Posterior vena cava (tissue), 2 donors: ENCODE measurements at regions not wholly inside any gene's neighbourhood (a gene's known extent, or its start where the extent isn't known, plus 50 kb on each side); places are given as distances from the start of the nearest gene placed in this dataset.
"Not testable (repeated sequence)": the region's sequence is repeated elsewhere in the genome, so short reads cannot be mapped to it uniquely, and the experiment has no call there.

ENCODE experiments used
- DNase-seq: peaks from one replicate; pipeline ENCODE4 v3.0.0-alpha.2; 2020; ENCODE audit warnings: low spot score
- intact Hi-C, 2 donors: fragments of 100-400 bp; cut with DNase I; formaldehyde crosslinking; loops; one replicate each; pipeline versions ENCODE4 v1.14.1 to v1.14.2; 2022 to 2023
- donor health status: DM: yes; HTN: yes; CAD: no.
- donor health status: DM: yes; HTN: yes; CAD: no.

DNA sequence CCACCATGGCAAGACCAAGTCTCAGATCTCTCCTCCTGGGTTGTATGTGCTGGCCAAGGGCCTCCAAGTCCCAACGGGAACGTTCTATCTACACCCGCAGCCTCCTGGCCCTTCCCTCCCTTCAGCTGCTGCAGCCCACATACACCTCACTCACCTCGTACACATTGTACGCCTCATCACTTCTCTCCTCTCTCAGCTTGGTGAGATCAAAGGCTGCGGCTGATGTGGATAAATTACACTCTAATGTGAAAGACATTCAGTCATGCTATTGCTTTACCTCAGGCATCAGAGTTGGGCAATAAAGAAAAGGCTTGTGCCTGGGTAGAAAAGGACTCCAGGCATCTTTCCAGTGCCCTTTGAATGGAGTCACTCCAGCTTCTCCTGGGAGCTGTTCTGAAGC lies 135.3 kb upstream of the FOXQ1 start:
- DNase-seq, result no peak

DNA sequence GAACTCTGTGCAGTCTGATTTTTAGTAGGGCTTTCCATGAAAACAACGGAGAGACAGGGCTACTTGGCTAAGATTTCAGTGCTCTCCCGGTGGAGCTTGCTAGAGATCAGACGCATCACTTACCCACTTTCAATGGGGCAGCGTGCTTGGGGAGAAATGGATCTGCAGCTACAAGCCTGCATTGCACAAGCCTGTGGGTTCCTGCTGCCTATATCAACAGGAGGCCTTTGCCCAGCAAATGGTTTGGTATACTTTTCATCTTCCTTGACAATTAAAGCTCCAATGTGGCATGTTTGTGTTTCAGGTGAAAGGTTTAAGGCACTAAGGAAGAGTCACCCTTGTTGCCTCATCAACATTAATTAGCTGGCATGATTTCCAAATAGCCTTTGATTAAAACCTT lies 136.0 kb upstream of the FOXQ1 start:
- no peak for DNase-seq
- intact Hi-C loops, result loop anchor here in 1 of 2 donors (5.0 kb wide), 1 partner anchor 579 kb away; no protein-coding TSS in a partner anchor

More for the DNA sequence above, 135.3 kb upstream of the FOXQ1 start:
- intact Hi-C loops, result loop anchor here in 1 of 2 donors (5.0 kb wide), 1 partner anchor 579 kb away; no protein-coding TSS in a partner anchor

DNA sequence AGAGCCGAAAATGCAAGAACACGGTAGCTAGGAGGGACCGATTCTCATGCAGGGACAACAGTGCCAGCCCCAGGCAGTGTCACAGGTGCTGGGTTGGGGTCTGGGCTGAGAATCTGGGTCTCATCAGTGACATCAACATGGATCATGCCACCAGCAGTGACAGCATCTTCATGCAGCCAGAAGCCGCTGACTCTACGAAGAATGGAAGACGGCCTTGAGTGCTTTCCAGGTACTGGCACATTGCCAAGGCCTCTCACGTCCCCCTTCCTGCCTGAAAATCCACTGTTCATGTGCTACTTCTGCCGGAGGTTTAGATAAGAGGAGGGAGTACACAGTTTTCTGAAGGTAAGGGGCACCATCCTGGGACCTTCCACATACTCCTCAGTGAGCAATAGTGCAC lies 141.1 kb upstream of the FOXQ1 start:
- DNase-seq, result no peak
- intact Hi-C loops, result no loop called here

- no peak for DNase-seq
- intact Hi-C loops, result no loop called here
These were observed 147.3 kb upstream of the FOXQ1 start for GRCh38 chr6:1164600-1164999.

GRCh38 chr6:1163501-1163900 lies 148.4 kb upstream of the FOXQ1 start:
- no peak for DNase-seq

DNA sequence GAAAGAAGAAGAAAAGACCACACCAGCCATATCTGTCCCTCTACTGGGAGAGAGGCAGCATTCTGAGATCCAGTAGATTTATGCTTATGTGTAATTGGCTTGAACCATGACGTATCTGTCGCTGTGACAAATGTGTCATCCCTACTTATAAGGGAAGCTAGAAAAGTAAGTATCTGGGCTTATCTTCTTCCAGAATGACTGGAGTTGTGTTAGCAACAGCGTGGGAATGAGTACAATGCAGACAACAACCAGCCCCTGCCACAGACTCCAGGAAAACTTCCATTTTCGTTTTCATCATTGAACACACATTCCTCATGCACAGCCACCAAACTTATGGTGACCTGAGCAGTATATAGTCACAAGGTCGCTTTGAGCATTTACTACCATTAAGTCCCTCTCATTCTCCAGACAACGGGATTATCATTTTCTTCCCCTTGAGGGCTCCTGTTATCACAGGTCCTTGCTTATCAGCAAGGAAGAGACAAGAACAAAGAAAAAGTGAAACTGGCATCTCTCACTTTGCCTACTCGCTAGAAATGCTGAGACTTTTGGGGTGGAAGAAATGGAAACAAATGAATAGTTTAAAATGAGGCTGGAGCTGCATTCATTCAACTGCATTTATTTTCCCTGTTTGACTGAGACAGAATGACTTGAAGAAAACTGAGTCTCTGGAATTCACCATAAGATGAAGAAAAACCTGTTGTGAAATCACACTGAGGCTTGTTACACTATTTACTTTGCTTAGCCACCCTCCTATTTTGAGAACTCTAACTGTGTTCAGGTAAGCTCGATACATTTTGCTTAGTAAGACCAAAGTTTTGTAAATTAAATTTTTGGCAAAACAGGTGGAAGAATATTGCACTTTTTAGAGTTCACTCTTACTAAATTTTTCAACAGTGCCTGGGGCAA lies 149.3 kb upstream of the FOXQ1 start:
- no peak for DNase-seq
- intact Hi-C loops, result no loop called here

More at GRCh38 chr6:1163501-1163900, 148.4 kb upstream of the FOXQ1 start:
- intact Hi-C loops, result no loop called here

GRCh38 chr6:1156411-1156810 lies 155.5 kb upstream of the FOXQ1 start:
- DNase-seq, result not testable (repeated sequence)

GRCh38 chr6:1153696-1154245 lies 158.1 kb upstream of the FOXQ1 start:
- DNase-seq, result no peak
- intact Hi-C loops, result no loop called here

More at GRCh38 chr6:1156411-1156810, 155.5 kb upstream of the FOXQ1 start:
- intact Hi-C loops, result not testable (repeated sequence)

DNA sequence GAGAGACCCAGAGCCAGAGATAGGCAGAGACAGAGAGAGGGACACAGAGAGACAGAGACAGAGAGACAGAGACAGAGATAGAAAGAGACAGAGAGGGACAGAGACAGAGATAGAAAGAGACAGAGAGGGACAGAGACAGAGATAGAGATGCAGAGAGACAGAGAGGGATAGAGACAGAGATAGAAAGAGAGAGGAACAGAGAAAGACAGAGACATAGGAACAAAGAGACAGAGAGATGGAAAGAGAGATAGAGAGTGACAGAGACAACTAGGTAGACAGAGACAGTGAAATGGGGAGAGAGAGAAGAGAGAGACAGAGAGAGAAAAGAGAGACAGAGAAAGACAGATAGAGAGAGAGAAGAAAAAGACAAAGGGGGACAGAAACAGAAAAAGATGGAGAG lies 165.4 kb upstream of the FOXQ1 start:
- intact Hi-C loops, result no loop called here
- DNase-seq, result no peak

GRCh38 chr6:1145768-1146218 lies 166.1 kb upstream of the FOXQ1 start:
- no peak for DNase-seq
- intact Hi-C loops, result no loop called here

DNA sequence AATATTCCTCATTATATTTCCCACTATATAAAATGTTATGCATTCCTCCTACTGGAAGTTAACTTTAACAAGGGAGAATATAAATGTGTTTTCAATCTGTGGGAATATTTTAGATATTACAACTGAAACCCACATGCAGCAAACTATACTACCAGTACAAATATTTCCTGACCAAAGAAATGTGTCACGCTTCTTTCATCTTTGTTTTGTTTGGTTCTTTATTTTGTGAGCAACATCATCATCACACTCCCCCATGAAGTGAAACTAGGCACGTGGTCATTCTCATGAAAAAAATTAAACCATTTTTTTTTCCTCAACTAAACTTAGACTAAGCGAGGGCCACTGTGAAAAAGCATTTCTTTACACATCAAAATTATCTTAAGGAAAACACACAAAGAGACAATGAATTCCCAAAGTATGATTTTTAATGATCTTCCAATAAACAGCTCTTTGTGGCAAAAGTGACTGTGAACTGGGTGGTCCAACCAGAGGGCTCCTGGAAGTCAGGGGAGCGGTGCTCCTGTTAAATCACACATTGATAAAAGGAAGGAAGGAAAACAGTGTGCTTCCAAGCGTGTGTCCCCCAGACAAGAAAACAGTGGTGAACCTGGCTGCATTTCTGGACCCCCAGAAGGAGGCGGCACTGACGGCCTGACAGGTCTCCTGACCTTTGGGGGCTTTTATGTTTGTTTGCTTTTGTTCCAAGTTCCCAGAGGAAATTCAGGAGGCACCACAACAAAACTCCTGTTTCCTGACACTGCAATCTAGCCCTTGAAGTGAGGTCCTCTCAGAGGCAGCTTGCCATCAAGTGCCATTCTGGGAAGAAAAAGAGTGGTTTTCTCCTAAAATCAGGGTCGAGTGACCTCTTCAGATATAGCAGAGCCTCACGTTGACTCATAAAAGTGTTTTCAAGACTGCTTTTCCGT lies 166.8 kb upstream of the FOXQ1 start:
- no peak for DNase-seq
- intact Hi-C loops, result no loop called here

DNA sequence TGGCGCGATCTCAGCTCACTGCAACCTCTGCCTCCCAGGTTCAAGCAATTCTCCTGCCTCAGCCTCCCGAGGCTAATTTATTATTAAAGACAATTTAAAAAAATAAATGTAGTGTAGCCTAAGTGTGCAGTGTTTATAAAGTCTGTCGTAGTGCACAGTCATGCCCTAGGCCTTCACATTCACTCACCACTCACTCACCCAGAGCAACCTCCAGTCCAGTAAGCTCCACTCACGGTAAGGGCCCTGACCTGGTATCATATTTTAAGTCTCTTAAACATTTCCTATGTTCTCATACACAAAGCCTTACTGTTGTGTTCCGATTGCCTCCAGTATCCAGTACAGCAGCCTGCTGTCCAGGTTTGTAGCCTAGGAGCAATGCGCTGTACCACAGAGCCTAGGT lies 168.2 kb upstream of the FOXQ1 start:
- no peak for DNase-seq
- intact Hi-C loops, result no loop called here

DNA sequence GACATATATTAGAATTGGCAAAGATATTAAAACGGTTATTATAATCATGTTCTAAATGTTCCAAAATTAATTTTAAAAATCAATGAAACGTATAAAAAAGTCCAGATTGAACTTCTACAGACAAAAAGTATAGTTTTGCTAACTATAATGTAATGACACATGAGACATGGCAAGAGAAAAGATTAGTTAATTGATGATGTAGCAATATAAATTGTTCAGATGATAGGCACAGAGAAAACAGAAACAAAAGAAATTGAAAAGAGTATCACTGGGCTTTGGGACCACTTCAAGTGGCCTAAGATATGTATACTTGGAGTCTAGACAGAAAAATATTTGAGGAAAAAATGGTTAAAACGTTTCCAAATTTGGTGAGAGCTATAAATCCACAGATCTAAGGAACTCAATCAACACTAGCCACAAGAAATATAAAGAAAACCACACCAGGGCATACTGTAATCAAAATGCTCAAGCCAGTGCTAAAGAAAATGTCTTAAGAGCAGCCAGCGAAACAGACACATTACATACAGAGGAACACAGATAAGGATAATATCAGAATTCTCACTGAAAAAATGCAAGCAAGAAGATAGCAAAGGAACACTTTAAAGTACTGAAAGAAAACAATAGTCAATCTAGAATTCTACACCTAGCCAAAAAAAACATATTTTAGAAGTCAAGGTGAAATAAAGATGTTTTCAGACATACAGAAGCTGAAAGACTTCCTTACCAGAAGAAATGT lies 172.6 kb upstream of the FOXQ1 start:
- intact Hi-C loops, result no loop called here
- DNase-seq, result no peak

DNA sequence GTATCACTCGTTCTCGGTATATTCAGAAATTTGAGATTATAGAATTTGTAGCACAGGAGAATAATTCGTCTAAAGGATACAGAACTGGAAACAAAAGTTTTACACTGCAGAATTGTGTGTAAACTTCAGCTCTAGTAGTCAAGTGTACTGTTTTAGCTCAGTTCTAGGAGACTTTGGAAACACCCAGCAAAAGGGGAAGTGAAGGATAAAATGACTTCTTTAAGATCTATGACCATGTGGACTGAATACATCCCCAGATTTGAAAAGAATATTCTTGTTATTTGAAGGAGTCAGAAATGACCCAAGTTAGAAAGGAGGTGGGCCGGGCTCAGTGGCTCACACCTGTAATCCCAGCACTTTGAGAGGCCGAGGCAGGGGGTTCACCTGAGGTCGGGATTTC lies 174.0 kb upstream of the FOXQ1 start:
- intact Hi-C loops, result no loop called here
- no peak for DNase-seq

DNA sequence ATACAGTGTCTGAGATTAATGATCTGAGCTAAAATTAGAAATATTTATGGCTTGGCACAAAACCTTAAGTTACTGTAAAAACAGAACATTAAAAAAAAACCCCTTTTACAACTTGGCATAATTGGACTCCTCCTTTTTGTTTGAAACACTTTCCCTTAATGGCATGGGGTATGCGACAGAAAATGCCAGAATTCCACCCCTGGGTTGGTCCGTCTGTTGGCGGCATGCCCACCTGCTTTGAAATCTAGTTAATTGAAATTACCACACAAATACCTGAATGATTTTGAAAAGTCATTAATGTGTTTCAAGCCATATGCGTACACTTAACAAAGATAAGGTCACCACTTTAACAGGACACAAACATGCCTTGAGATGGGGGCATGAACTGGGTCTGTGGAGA lies 175.1 kb upstream of the FOXQ1 start:
- DNase-seq, result no peak
- intact Hi-C loops, result no loop called here

- DNase-seq, result no peak
- intact Hi-C loops, result no loop called here
These were observed 175.5 kb upstream of the FOXQ1 start for GRCh38 chr6:1136415-1136774.

- intact Hi-C loops, result no loop called here
- DNase-seq, result no peak
These were observed 176.0 kb upstream of the FOXQ1 start for GRCh38 chr6:1135726-1136414.

- DNase-seq, result no peak
- intact Hi-C loops, result no loop called here
These were observed 180.4 kb upstream of the FOXQ1 start for GRCh38 chr6:1131285-1132079.
